ENCODE measurements at regions not wholly inside any gene's neighbourhood (a gene's known extent, or its start where the extent isn't known, plus 50 kb on each side); places are given as distances from the start of the nearest gene placed in this dataset.

- no peaks in the 10 kb centered on the region for H3K27me3 ChIP-seq (ENCODE audit: insufficient read depth, low read depth)
- no peaks in the 10 kb centered on the region for H3K9me3 ChIP-seq (ENCODE audit: insufficient read depth, low read depth)
- ChIA-PET CTCF (no interaction called here), POLR2A (ENCODE audit: unreplicated experiment) (no interaction called here)
- H3K4me3 ChIP-seq = no peak overlapping the region
- no peak overlapping the region for H2AFZ ChIP-seq
- H3F3A ChIP-seq (ENCODE audit: insufficient read depth, low read depth) = no peaks in the 10 kb centered on the region
- no peak overlapping the region for H3K4me2 ChIP-seq
- H3K9me2 ChIP-seq (ENCODE audit: insufficient read depth) = no peaks in the 10 kb centered on the region
- no peaks in the 10 kb centered on the region for H3K4me1 ChIP-seq (replicated peaks; ENCODE audit: insufficient read depth)
- DNase-seq = no peak
- no peak for TF ChIP-seq CTCF (conservative IDR thresholded peaks at IDR 0.05)
- no peak for TF ChIP-seq EZH2 (IDR thresholded peaks at IDR 0.05; ENCODE audit: low read depth)
- intact Hi-C loops (cut with micrococcal nuclease; ENCODE audit: unreplicated experiment) = no loop called here
- no peaks in the 10 kb centered on the region for H3K79me2 ChIP-seq (ENCODE audit: low read depth)
- BruUV-seq (replicated peaks) = no TSS peak
- H3K27ac ChIP-seq = no peak overlapping the region
- H4K20me1 ChIP-seq (ENCODE audit: insufficient read depth) = no peaks in the 10 kb centered on the region
- no peaks in the 10 kb centered on the region for H3K36me3 ChIP-seq (ENCODE audit: low read depth)
Measured at GRCh38 chr11:97419729-97420128, 1029.9 kb downstream of the JRKL start.

DNA sequence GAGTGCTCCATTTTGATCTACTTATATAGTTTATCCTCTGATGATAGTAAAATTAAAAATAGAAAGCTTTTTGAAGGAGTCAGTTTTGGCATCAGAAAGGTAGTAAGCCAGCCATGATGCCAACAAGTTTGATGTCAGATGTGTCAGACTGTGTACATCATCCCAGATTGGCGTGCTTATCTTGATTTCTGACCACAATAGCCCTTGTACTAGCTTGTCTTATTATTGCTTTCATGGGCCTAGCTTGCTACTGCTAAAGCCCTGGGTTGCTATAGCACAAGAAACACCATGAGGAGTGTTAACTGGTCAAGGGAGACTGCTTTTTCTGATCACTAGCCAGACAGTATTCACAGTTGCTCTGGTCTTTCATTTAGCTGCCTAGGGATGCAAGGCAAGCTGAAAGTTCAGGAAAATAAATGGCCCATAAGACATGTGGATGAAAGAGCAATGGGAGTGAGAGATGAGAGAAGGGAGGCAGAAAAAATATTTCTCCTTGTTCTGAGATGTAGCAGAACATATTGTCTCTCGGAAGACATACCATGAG lies 1038.5 kb downstream of the JRKL start:
- ChIA-PET POLR2A (ENCODE audit: unreplicated experiment) (no interaction called here), CTCF (no interaction called here)
- Histone ChIP-seq H2AFZ (no peak overlapping the region), H3K79me2 (ENCODE audit: low read depth) (no peaks in the 10 kb centered on the region), H3K36me3 (ENCODE audit: low read depth) (no peaks in the 10 kb centered on the region), H3K4me3 (no peak overlapping the region), H3F3A (ENCODE audit: insufficient read depth, low read depth) (no peaks in the 10 kb centered on the region), H3K4me2 (no peak overlapping the region), H3K27ac (no peak overlapping the region), H3K9me2 (ENCODE audit: insufficient read depth) (no peaks in the 10 kb centered on the region), H3K9me3 (ENCODE audit: insufficient read depth, low read depth) (no peaks in the 10 kb centered on the region), H3K4me1 (replicated peaks; ENCODE audit: insufficient read depth) (no peaks in the 10 kb centered on the region), H4K20me1 (ENCODE audit: insufficient read depth) (no peaks in the 10 kb centered on the region), H3K27me3 (ENCODE audit: insufficient read depth, low read depth) (no peaks in the 10 kb centered on the region)
- intact Hi-C loops (cut with micrococcal nuclease; ENCODE audit: unreplicated experiment) = no loop called here
- BruUV-seq (replicated peaks) = no TSS peak
- no peak for DNase-seq
- TF ChIP-seq CTCF (conservative IDR thresholded peaks at IDR 0.05) (no peak), EZH2 (IDR thresholded peaks at IDR 0.05; ENCODE audit: low read depth) (no peak)

DNA sequence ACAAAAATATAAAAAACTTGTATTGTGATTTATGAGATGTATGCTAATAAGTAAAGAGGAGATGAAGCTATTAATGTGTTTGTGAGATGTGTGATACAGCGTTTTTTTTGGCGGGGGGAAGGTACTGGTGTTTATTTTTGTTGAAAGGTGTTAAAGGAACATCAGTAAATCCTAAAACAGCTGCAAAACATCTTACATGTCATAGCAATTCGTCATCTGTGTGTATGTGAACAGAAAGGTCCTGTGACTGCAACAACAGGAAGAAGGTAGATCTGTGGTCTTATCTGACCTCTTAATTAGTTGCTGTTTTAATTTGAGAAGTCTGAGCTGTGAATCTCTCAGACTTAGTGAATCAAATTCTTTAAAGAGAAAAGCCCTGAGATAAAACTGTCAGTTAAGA lies 1041.1 kb downstream of the JRKL start:
- ChIA-PET POLR2A (ENCODE audit: unreplicated experiment) (no interaction called here), CTCF (no interaction called here)
- Histone ChIP-seq H3K4me1 (replicated peaks; ENCODE audit: insufficient read depth) (no peaks in the 10 kb centered on the region), H3K9me3 (ENCODE audit: insufficient read depth, low read depth) (no peaks in the 10 kb centered on the region), H3K4me2 (no peak overlapping the region), H3K36me3 (ENCODE audit: low read depth) (no peaks in the 10 kb centered on the region), H3F3A (ENCODE audit: insufficient read depth, low read depth) (no peaks in the 10 kb centered on the region), H3K27me3 (ENCODE audit: insufficient read depth, low read depth) (no peaks in the 10 kb centered on the region), H3K4me3 (no peak overlapping the region), H2AFZ (no peak overlapping the region; the same call in 1 of the 2 replicates), H3K27ac (no peak overlapping the region), H3K79me2 (ENCODE audit: low read depth) (no peaks in the 10 kb centered on the region), H3K9me2 (ENCODE audit: insufficient read depth) (no peaks in the 10 kb centered on the region), H4K20me1 (ENCODE audit: insufficient read depth) (no peaks in the 10 kb centered on the region)
- DNase-seq = no peak
- intact Hi-C loops (cut with micrococcal nuclease; ENCODE audit: unreplicated experiment) = no loop called here
- BruUV-seq (replicated peaks) = no TSS peak
- TF ChIP-seq EZH2 (IDR thresholded peaks at IDR 0.05; ENCODE audit: low read depth) = no peak
- TF ChIP-seq CTCF (conservative IDR thresholded peaks at IDR 0.05) = no peak

Data from PC-9 (cell line).